ENCODE measurements at regions not wholly inside any gene's neighbourhood (a gene's known extent, or its start where the extent isn't known, plus 50 kb on each side); places are given as distances from the start of the nearest gene placed in this dataset.

DNA sequence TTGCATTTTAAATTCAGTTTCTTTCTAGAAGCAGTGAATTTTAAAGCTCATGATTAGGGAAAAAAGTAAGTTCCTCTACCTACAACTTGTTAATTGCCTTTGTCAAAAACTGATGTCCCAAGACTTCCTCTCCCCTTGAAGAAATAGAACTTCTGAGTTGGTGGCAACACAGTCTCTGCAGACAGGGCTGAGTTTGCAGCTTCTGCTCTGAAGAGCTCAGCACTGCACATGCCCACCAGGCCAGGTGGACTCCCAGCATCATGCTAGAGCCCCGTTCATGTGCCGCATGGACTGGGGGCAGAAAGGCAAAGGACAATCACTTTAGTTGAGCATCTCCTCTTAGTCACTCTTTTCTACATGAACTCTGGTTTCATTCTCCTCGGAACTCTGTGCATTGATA, 620.1 kb downstream of the VRK1 start:
- no peaks in the 10 kb centered on the region for H4K20me1 ChIP-seq (ENCODE audit: insufficient read depth)
- H3F3A ChIP-seq (ENCODE audit: insufficient read depth, low read length, poor library complexity, severe bottlenecking): peaks cover 6% of the 10 kb centered on the region
- no peak overlapping the region for H3K27ac ChIP-seq (ENCODE audit: low read length)
- H3K9ac ChIP-seq (ENCODE audit: low read length): no peak overlapping the region
- no peaks in the 10 kb centered on the region for H3K9me2 ChIP-seq (ENCODE audit: insufficient read depth, low read length)
- H3K27me3 ChIP-seq (ENCODE audit: insufficient read depth, low read depth, low read length): no peaks in the 10 kb centered on the region
- H3K9me3 ChIP-seq (ENCODE audit: low read length): no peaks in the 10 kb centered on the region
- peaks cover 4% of the 10 kb centered on the region for H3K79me2 ChIP-seq (replicated peaks; ENCODE audit: insufficient read depth, low read length)
- H3K4me3 ChIP-seq (ENCODE audit: low read length): no peak overlapping the region
- H3K36me3 ChIP-seq (ENCODE audit: insufficient read depth, low read length): no peaks in the 10 kb centered on the region
- H3K4me2 ChIP-seq (ENCODE audit: low read length): no peak overlapping the region
- no peak for TF ChIP-seq CTCF (IDR thresholded peaks at IDR 0.05; ENCODE audit: poor library complexity, severe bottlenecking)
- TF ChIP-seq, protein P1, sequence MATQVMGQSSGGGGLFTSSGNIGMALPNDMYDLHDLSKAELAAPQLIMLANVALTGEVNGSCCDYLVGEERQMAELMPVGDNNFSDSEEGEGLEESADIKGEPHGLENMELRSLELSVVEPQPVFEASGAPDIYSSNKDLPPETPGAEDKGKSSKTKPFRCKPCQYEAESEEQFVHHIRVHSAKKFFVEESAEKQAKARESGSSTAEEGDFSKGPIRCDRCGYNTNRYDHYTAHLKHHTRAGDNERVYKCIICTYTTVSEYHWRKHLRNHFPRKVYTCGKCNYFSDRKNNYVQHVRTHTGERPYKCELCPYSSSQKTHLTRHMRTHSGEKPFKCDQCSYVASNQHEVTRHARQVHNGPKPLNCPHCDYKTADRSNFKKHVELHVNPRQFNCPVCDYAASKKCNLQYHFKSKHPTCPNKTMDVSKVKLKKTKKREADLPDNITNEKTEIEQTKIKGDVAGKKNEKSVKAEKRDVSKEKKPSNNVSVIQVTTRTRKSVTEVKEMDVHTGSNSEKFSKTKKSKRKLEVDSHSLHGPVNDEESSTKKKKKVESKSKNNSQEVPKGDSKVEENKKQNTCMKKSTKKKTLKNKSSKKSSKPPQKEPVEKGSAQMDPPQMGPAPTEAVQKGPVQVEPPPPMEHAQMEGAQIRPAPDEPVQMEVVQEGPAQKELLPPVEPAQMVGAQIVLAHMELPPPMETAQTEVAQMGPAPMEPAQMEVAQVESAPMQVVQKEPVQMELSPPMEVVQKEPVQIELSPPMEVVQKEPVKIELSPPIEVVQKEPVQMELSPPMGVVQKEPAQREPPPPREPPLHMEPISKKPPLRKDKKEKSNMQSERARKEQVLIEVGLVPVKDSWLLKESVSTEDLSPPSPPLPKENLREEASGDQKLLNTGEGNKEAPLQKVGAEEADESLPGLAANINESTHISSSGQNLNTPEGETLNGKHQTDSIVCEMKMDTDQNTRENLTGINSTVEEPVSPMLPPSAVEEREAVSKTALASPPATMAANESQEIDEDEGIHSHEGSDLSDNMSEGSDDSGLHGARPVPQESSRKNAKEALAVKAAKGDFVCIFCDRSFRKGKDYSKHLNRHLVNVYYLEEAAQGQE (IDR thresholded peaks at IDR 0.05; ENCODE audit: borderline replicate concordance): no peak
- TF ChIP-seq EZH2 (IDR thresholded peaks at IDR 0.05; ENCODE audit: borderline replicate concordance, insufficient read depth, low read length, poor library complexity, severe bottlenecking): no peak
- no peak for TF ChIP-seq POLR2AphosphoS5 (IDR thresholded peaks at IDR 0.05)
- TF ChIP-seq TAF1 (IDR thresholded peaks at IDR 0.05; ENCODE audit: low read depth): no peak
- TF ChIP-seq SMC3 (conservative IDR thresholded peaks at IDR 0.05; ENCODE audit: poor library complexity): no peak
- no peak for TF ChIP-seq MXI1 (conservative IDR thresholded peaks at IDR 0.05; ENCODE audit: poor library complexity, severe bottlenecking)
- TF ChIP-seq EP300 (conservative IDR thresholded peaks at IDR 0.05; ENCODE audit: poor library complexity, severe bottlenecking): no peak
- TF ChIP-seq RAD21 (conservative IDR thresholded peaks at IDR 0.05): no peak
- H2AFZ ChIP-seq (ENCODE audit: low read depth, low read length): no peak overlapping the region

DNA sequence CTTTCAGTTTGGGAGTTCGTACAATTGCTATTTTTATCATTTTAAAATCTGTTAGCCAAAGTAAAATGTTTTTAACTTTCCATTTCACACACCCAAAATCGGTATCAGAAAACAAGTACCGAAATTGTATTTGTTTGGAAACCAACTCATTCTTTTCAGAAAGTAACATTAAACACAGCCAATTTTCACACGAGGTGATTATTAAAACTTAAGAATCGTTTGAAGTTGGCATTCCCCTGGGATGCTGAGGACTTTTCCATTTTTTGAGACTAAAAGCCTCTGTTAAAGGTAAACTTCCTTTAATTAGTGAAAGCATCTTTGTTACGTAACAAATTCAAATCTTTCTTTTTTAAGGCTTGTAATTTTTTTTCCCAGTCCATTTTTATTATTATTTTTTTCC, 623.0 kb downstream of the VRK1 start:
- Histone ChIP-seq H3F3A (ENCODE audit: insufficient read depth, low read length, poor library complexity, severe bottlenecking) (peaks cover under 1% of the 10 kb centered on the region), H3K4me3 (ENCODE audit: low read length) (no peak overlapping the region), H4K20me1 (ENCODE audit: insufficient read depth) (no peaks in the 10 kb centered on the region), H3K27me3 (ENCODE audit: insufficient read depth, low read depth, low read length) (no peaks in the 10 kb centered on the region), H3K36me3 (ENCODE audit: insufficient read depth, low read length) (no peaks in the 10 kb centered on the region), H3K79me2 (replicated peaks; ENCODE audit: insufficient read depth, low read length) (peaks cover 4% of the 10 kb centered on the region), H3K4me2 (ENCODE audit: low read length) (no peak overlapping the region), H3K9ac (ENCODE audit: low read length) (no peak overlapping the region), H3K9me3 (ENCODE audit: low read length) (no peaks in the 10 kb centered on the region), H3K27ac (ENCODE audit: low read length) (no peak overlapping the region), H2AFZ (ENCODE audit: low read depth, low read length) (no peak overlapping the region), H3K9me2 (ENCODE audit: insufficient read depth, low read length) (no peaks in the 10 kb centered on the region)
- TF ChIP-seq MXI1 (conservative IDR thresholded peaks at IDR 0.05; ENCODE audit: poor library complexity, severe bottlenecking) (no peak), EP300 (conservative IDR thresholded peaks at IDR 0.05; ENCODE audit: poor library complexity, severe bottlenecking) (no peak), EZH2 (IDR thresholded peaks at IDR 0.05; ENCODE audit: borderline replicate concordance, insufficient read depth, low read length, poor library complexity, severe bottlenecking) (no peak), RAD21 (conservative IDR thresholded peaks at IDR 0.05) (no peak), POLR2AphosphoS5 (IDR thresholded peaks at IDR 0.05) (no peak)
- TF ChIP-seq, protein P1 (IDR thresholded peaks at IDR 0.05; ENCODE audit: borderline replicate concordance): no peak

Data from neural cell (in vitro differentiated cells).